ENCODE measurements at regions not wholly inside any gene's neighbourhood (a gene's known extent, or its start where the extent isn't known, plus 50 kb on each side); places are given as distances from the start of the nearest gene placed in this dataset.

DNA sequence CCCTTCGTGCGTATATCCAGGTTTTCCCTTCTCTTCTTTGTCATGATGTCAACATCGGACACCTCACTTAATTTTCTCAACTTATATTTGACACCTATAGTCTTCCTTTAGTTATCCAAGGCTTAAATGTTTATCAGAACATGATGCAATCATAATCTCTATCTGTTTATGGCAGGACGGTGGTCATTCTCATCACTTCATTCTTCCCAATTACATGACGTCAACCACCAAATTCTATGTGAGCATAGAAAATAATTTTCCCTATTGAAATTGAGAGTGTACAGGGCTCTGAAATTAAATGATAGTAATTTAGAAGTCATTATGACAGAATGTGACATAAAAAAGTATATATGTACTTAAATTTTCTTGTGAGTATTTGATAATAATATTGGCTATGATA is 345.4 kb downstream of the CDH9 start:
- intact Hi-C loops (cut with micrococcal nuclease) (no loop called here), dilution Hi-C loops (cut with MboI; ENCODE audit: extremely low pct_ligation_motif_present, low sequenced_read_pairs) (no loop called here)
- ChIA-PET CTCF (no interaction called here), POLR2A (no interaction called here)
- Histone ChIP-seq H3K36me3 (ENCODE audit: control insufficient read depth in 2 of 2, extremely low read depth in 1 of 2, insufficient read depth in 2 of 2, low read length in 2 of 2) (no peaks in the 10 kb centered on the region), H3K4me2 (ENCODE audit: insufficient read depth, low read length) (no peak overlapping the region), H3K9me3 (replicated peaks; ENCODE audit: control insufficient read depth, insufficient read depth, low read length) (peaks cover 5% of the 10 kb centered on the region), H3K9ac (replicated peaks; ENCODE audit: extremely low read depth, insufficient read depth, low read length) (no peak overlapping the region), H3K4me1 (ENCODE audit: control insufficient read depth, extremely low read depth, insufficient read depth, low read length) (no peaks in the 10 kb centered on the region), H3K27ac (ENCODE audit: insufficient read depth, low read depth, low read length) (no peak overlapping the region), H3K79me2 (ENCODE audit: control insufficient read depth, insufficient read depth, low read length) (no peaks in the 10 kb centered on the region), H3K27me3 (ENCODE audit: control insufficient read depth in 2 of 2, insufficient read depth in 2 of 2, low read length in 2 of 2) (no peaks in the 10 kb centered on the region), H3K9me1 (replicated peaks; ENCODE audit: control insufficient read depth, extremely low read depth, insufficient read depth, low read length) (no peaks in the 10 kb centered on the region), H2AFZ (ENCODE audit: low read depth, low read length) (no peak overlapping the region), H4K20me1 (replicated peaks; ENCODE audit: control insufficient read depth, extremely low read depth, insufficient read depth, low read length) (no peaks in the 10 kb centered on the region), H3K4me3 (replicated peaks in 1 of 3; ENCODE audit: insufficient read depth in 1 of 3, low read depth in 1 of 3, low read length in 3 of 3) (no peak overlapping the region)
- no TSS peak for BruUV-seq (replicated peaks)
- TF ChIP-seq JUN (IDR thresholded peaks at IDR 0.05; ENCODE audit: borderline replicate concordance, insufficient read depth, insufficient read length, low read depth) (no peak), POLR2A (IDR thresholded peaks at IDR 0.05; ENCODE audit: low read depth, low read length) (no peak), POLR2AphosphoS5 (IDR thresholded peaks at IDR 0.05; ENCODE audit: insufficient read depth, low read depth, low read length) (no peak), MAX (IDR thresholded peaks at IDR 0.05; ENCODE audit: insufficient read depth, insufficient read length) (no peak), FOS (IDR thresholded peaks at IDR 0.05; ENCODE audit: borderline replicate concordance, insufficient read depth, low read length) (no peak), GATA2 (IDR thresholded peaks at IDR 0.05; ENCODE audit: insufficient read depth, insufficient read length, low read depth, low read length) (no peak), EZH2 (IDR thresholded peaks at IDR 0.05; ENCODE audit: borderline replicate concordance, low read depth, low read length, severe bottlenecking) (no peak), MYC (IDR thresholded peaks at IDR 0.05; ENCODE audit: low read depth, low read length) (no peak)
- TF ChIP-seq, protein P1, sequence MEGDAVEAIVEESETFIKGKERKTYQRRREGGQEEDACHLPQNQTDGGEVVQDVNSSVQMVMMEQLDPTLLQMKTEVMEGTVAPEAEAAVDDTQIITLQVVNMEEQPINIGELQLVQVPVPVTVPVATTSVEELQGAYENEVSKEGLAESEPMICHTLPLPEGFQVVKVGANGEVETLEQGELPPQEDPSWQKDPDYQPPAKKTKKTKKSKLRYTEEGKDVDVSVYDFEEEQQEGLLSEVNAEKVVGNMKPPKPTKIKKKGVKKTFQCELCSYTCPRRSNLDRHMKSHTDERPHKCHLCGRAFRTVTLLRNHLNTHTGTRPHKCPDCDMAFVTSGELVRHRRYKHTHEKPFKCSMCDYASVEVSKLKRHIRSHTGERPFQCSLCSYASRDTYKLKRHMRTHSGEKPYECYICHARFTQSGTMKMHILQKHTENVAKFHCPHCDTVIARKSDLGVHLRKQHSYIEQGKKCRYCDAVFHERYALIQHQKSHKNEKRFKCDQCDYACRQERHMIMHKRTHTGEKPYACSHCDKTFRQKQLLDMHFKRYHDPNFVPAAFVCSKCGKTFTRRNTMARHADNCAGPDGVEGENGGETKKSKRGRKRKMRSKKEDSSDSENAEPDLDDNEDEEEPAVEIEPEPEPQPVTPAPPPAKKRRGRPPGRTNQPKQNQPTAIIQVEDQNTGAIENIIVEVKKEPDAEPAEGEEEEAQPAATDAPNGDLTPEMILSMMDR (IDR thresholded peaks at IDR 0.05; ENCODE audit: extremely low read depth in 1 of 2, insufficient read depth in 1 of 2, low read depth in 1 of 2, low read length in 2 of 2) = no peak
- DNase-seq (ENCODE audit: low read depth, low spot score) (no peak), FAIRE-seq (no peak)
